Ectodermal cell (in vitro differentiated cells): ENCODE measurements at regions not wholly inside any gene's neighbourhood (a gene's known extent, or its start where the extent isn't known, plus 50 kb on each side); places are given as distances from the start of the nearest gene placed in this dataset.

ENCODE experiments used
- H3K27ac ChIP-seq: 2 replicates; pipeline ENCODE4 v1.7.0; 2013; ENCODE audit warnings: mild to moderate bottlenecking, low read depth, low read length; ENCODE audit not compliant: insufficient read depth, poor library complexity, severe bottlenecking
- H3K27me3 ChIP-seq: 2 replicates; pipeline ENCODE4 v1.7.0; 2013; ENCODE audit warnings: mild to moderate bottlenecking, low read length; ENCODE audit not compliant: insufficient read depth, control insufficient read depth, poor library complexity, severe bottlenecking
- H3K36me3 ChIP-seq: one replicate; pipeline ENCODE4 v1.7.0; 2013; ENCODE audit warnings: low read length; ENCODE audit not compliant: control insufficient read depth, insufficient read depth
- H3K4me1 ChIP-seq: one replicate; pipeline ENCODE4 v1.7.0; 2013; ENCODE audit warnings: low read length; ENCODE audit not compliant: control insufficient read depth, insufficient read depth
- H3K4me3 ChIP-seq: 2 replicates; pipeline ENCODE4 v1.7.0; 2013; ENCODE audit warnings: low read depth, low read length, control low read depth; ENCODE audit not compliant: insufficient read depth
- H3K9me3 ChIP-seq: 2 replicates; pipeline ENCODE4 v1.7.0; 2013; ENCODE audit warnings: mild to moderate bottlenecking, low read length, moderate library complexity; ENCODE audit not compliant: control insufficient read depth
- WGBS, 2 experiments: methylation state at CpG; one replicate each; pipeline ENCODE4 v1.1.7; 2013; ENCODE audit warnings: missing lambda C conversion rate in 2 of 2; 5-methylcytosine and 5-hydroxymethylcytosine counted together

- H3K36me3 ChIP-seq, result no peaks in the 10 kb centered on the region
- 76 to 79% methylated on average over 4 of the region's 4 CpGs for WGBS, 2 experiments
- H3K4me3 ChIP-seq, result no peak overlapping the region
- H3K27me3 ChIP-seq, result no peaks in the 10 kb centered on the region
- no peak overlapping the region for H3K27ac ChIP-seq
- H3K4me1 ChIP-seq, result peaks cover 10% of the 10 kb centered on the region
- H3K9me3 ChIP-seq, result no peaks in the 10 kb centered on the region
Measured at GRCh38 chr2:47304654-47305053, 64.5 kb upstream of the EPCAM start.

GRCh38 chr2:47303341-47304148 is 65.6 kb upstream of the EPCAM start:
- no peak overlapping the region for H3K4me3 ChIP-seq
- peaks cover 7% of the 10 kb centered on the region for H3K4me1 ChIP-seq
- no peaks in the 10 kb centered on the region for H3K36me3 ChIP-seq
- H3K27ac ChIP-seq, result no peak overlapping the region
- no peaks in the 10 kb centered on the region for H3K27me3 ChIP-seq
- no peaks in the 10 kb centered on the region for H3K9me3 ChIP-seq
- 68 to 71% methylated on average over 3 of the region's 3 CpGs for WGBS, 2 experiments

- Histone ChIP-seq H3K4me3 (no peak overlapping the region), H3K27me3 (no peaks in the 10 kb centered on the region), H3K27ac (no peak overlapping the region), H3K9me3 (no peaks in the 10 kb centered on the region), H3K36me3 (no peaks in the 10 kb centered on the region), H3K4me1 (peaks cover 7% of the 10 kb centered on the region)
- 83 to 87% methylated on average over 8 of the region's 8 CpGs for WGBS, 2 experiments
Measured at GRCh38 chr2:47302308-47302707, 66.8 kb upstream of the EPCAM start.

GRCh38 chr2:47301731-47302130 is 67.4 kb upstream of the EPCAM start:
- 92 to 97% methylated on average over 4 of the region's 4 CpGs for WGBS, 2 experiments
- peaks cover 7% of the 10 kb centered on the region for H3K4me1 ChIP-seq

GRCh38 chr2:47301277-47301618 is 67.9 kb upstream of the EPCAM start:
- Histone ChIP-seq H3K9me3 (no peaks in the 10 kb centered on the region), H3K27ac (no peak overlapping the region), H3K36me3 (no peaks in the 10 kb centered on the region), H3K4me3 (no peak overlapping the region), H3K27me3 (no peaks in the 10 kb centered on the region), H3K4me1 (peaks cover 7% of the 10 kb centered on the region)
- 93% methylated on average over 3 of the region's 3 CpGs for WGBS, 2 experiments

More at GRCh38 chr2:47301731-47302130, 67.4 kb upstream of the EPCAM start:
- Histone ChIP-seq H3K27me3 (no peaks in the 10 kb centered on the region), H3K9me3 (no peaks in the 10 kb centered on the region), H3K4me3 (no peak overlapping the region), H3K36me3 (no peaks in the 10 kb centered on the region), H3K27ac (no peak overlapping the region)

- Histone ChIP-seq H3K9me3 (no peaks in the 10 kb centered on the region), H3K27me3 (no peaks in the 10 kb centered on the region), H3K4me1 (peaks cover 10% of the 10 kb centered on the region), H3K36me3 (no peaks in the 10 kb centered on the region), H3K27ac (no peak overlapping the region), H3K4me3 (no peak overlapping the region)
- 95 to 98% methylated on average over 2 to 3 of the region's 3 CpGs for WGBS, 2 experiments
Measured at GRCh38 chr2:47300609-47301276, 68.4 kb upstream of the EPCAM start.

- Histone ChIP-seq H3K9me3 (no peaks in the 10 kb centered on the region), H3K36me3 (no peaks in the 10 kb centered on the region), H3K4me1 (peaks cover 14% of the 10 kb centered on the region), H3K4me3 (no peak overlapping the region), H3K27me3 (no peaks in the 10 kb centered on the region), H3K27ac (no peak overlapping the region)
- whole genome bisulfite sequencing, 2 experiments, result 89 to 100% methylated on average over 1 of the region's 1 CpG
Measured at GRCh38 chr2:47300081-47300480, 69.0 kb upstream of the EPCAM start.

GRCh38 chr2:47299555-47299954 is 69.6 kb upstream of the EPCAM start:
- no peak overlapping the region for H3K27ac ChIP-seq
- H3K4me1 ChIP-seq, result peaks cover 14% of the 10 kb centered on the region
- no peaks in the 10 kb centered on the region for H3K27me3 ChIP-seq
- H3K36me3 ChIP-seq, result no peaks in the 10 kb centered on the region
- H3K4me3 ChIP-seq, result no peak overlapping the region
- 89 to 90% methylated on average over 9 of the region's 9 CpGs for WGBS, 2 experiments
- H3K9me3 ChIP-seq, result no peaks in the 10 kb centered on the region

- H3K36me3 ChIP-seq, result no peaks in the 10 kb centered on the region
- H3K27ac ChIP-seq, result no peak overlapping the region
- H3K4me1 ChIP-seq, result peaks cover 14% of the 10 kb centered on the region
- no peaks in the 10 kb centered on the region for H3K27me3 ChIP-seq
- no peak overlapping the region for H3K4me3 ChIP-seq
- WGBS, 2 experiments, result 79 to 84% methylated on average over 3 of the region's 3 CpGs
- no peaks in the 10 kb centered on the region for H3K9me3 ChIP-seq
Measured at GRCh38 chr2:47298771-47299170, 70.3 kb upstream of the EPCAM start.

- Histone ChIP-seq H3K27me3 (no peaks in the 10 kb centered on the region), H3K4me1 (peaks cover 7% of the 10 kb centered on the region), H3K4me3 (no peak overlapping the region), H3K36me3 (no peaks in the 10 kb centered on the region), H3K9me3 (no peaks in the 10 kb centered on the region), H3K27ac (no peak overlapping the region)
- WGBS, 2 experiments, result 92 to 93% methylated on average over 7 of the region's 7 CpGs
Measured at GRCh38 chr2:47297767-47298425, 71.2 kb upstream of the EPCAM start.
